Stimulated activated CD4-positive, alpha-beta T cell treated with anti-CD3 and anti-CD28 coated beads, Interleukin-15, amount 100 ng/mL, for 1 hour (primary cell): ENCODE measurements at regions not wholly inside any gene's neighbourhood (a gene's known extent, or its start where the extent isn't known, plus 50 kb on each side); places are given as distances from the start of the nearest gene placed in this dataset.

Experiments used
- DNase-seq, 2 donors: peaks; one replicate each; pipeline ENCODE4 v3.0.0-alpha.2; 2020; ENCODE audit warnings: low read depth in 1 of 2, low spot score in 1 of 2

DNA sequence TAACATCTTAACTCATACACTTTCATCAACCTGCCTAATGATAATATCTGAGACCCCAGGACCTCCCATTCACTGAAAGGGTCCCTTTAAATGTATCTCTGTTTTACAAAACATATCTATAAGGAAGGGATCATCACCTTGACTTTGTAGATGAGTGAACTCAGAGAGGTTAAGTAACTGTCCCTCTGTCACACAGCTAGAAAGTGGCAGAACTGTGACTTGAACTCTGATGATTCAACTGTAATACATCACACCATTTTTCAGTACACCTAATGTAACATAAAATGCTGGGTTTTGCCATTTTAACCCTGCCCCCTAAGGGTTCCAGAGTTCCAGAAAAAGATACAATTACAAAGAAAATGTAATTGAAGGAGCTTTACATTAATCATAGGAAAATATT is 234.6 kb downstream of the ZEB2 start:
- DNase-seq, result no peak

DNA sequence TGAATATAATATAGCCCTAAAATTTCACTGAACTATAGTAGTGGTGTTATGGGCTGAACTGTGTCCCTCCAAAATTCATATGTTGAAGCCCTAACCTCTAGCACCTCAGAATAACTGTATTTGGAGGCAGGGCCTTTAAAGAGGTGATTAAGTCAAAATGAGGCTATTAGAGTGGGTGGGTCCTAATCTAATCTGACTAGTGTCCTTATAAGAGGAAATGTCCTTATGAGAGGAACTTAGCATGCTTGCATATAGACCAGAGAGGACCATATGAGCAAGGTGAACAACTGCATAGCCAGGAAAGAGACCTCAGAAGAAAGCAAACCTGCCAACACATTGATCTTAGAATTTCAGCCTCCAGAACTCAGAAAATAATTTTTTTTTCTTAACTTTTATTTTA is 238.4 kb downstream of the ZEB2 start:
- no peak for DNase-seq

DNA sequence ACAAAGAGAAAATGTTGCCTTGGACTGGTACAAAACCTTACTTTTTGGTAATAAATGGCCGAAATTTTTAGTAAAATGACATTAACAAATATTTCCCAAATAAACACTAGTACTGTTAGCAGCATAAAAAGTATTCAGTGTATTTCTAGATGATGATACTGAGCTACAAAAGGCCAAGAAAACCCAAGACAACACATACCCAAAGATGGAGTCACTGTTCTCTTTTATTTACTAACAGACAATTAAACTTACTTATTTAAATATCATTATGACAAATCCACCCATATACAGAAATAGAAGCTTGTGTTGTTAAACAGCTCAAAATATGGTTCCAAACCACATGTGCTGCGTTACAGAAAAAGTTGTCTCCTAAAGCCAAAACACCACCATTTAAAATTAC is 239.9 kb downstream of the ZEB2 start:
- no peak for DNase-seq

DNA sequence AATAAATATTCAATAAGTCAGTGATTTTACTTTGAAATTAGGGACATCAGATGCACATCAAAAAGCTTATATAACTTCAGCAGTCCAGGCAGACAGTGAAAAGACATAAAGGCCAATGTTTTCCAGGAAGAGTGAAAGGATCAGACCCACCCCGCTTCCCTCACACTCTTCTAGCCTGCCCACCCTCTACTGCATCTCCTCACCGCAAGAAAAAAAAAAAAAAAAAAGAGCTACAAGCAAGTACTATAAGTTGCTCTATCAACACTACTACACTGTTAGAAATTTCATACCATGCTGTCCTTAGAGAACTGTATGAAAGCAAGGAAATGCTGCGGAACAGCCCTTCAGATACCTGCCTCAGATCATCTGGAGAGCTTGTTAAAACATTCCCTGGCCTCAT is 240.8 kb downstream of the ZEB2 start:
- no peak for DNase-seq

DNA sequence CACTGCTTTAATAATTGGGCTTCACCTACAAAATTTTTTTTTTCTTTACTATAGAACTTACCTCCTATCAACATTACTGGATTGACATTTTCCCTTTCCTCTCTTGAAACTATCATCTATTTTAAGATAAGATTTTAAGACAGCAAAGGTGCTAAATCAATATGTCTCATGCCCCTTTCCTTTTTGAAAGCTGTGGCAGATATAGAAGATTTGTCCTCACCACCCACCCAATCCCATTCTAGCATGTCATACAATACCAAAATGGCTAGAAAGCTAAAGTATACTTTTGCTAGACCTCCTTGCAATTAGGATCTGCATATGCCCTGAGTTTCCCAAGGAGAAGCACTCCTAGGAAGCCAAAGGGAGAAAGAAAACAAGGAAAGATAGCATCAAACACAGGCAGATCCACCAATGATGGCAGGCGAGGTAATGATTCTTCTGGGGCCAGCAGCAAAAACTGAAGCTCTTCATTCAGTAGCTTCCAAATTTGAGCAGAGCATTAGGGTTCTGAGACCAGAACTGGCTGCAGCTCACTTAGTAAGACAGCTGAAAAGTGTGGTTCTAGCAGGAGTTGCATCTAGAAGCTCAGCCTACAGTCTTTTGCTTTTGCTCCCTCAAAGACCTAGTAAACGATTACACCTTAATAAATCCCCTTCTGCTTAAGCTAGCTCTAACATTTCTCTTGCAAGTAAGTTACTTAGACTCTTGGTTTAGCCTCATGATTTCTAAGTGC is 242.1 kb downstream of the ZEB2 start:
- no peak for DNase-seq

DNA sequence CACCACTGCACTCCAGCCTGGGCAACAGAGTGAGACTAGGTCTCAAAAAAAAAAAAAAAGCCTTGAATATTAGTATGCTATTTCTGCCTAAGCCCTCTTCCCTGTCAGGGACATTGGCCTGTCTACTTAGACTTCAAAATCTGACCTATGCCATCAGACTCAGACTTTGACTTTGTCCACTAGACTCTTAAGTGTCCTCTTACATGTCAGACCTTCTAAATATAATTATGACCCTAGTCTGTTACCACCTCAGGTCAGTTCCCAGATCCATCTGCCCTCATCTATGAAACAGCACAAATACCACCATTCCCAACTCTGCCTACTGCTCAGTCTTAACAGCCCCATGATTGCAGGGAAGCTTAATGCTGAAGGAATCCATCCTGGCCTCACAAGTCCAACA is 244.6 kb downstream of the ZEB2 start:
- no peak for DNase-seq

DNA sequence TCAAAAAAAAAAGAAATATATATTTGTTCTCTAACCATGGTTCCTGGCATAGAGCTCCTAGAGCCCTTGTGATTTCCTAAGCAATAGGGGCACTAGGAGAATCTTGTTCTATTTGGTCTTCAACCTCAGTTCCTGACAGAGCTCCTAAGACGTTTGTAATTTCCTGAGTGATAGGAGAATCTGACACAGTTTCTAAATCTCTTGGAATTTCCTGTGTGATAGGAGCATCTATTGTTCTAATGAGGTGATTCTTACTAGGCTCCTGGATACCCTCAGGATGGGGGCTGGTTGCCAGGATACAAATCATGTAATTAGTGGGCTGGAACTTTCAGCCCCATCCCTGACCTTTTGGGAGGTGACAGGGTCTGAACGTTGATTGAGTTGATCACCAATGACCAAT is 245.8 kb downstream of the ZEB2 start:
- DNase-seq, result no peak

DNA sequence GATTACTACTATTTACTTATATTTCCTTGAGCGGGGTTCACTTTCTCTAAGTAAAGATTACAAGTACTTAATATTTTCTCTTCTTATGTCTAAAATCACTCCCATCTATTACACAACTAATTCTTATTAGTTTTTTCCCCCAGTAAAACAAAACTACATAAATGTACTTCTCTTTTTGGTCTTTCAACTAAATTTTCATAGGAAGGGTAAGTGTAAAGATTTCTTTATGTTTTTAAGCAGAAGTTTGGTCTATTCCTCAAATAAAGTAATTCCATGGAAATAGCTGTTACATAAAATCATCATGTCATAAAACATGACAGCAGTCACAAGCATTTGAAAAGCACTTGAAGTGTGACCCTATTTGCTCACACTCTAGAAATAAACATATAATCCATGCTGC is 249.0 kb downstream of the ZEB2 start:
- no peak for DNase-seq

DNA sequence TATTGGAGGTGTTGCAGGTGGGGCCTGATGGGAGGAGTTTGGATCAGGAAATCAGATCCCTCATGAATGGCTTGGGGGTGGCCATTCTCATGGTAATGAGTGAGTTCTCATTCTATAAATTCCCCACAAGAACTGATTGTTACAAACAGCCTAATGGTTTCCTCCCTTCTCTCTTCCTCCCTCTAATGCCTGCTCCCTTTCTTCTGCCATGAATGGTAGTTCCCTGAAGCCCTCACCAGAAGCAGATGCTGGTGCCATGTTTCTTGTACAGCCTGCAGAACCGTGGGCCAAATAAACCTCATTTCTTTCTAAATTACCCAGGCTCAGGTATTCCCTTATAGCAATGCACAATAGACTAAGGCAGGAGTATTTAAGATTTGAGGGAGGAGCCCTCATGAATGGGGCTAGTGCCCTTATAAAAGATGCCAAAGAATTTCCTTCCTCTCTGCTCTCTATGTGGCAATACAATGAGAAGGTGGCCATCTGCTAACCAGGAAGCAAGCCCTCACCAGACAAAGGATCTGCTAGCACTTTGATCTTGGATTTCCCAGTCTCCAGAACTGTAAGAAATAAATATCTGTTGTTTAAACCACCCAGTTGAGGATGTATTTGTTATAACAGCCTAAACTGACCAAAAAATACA is 251.8 kb downstream of the ZEB2 start:
- DNase-seq, result no peak

DNA sequence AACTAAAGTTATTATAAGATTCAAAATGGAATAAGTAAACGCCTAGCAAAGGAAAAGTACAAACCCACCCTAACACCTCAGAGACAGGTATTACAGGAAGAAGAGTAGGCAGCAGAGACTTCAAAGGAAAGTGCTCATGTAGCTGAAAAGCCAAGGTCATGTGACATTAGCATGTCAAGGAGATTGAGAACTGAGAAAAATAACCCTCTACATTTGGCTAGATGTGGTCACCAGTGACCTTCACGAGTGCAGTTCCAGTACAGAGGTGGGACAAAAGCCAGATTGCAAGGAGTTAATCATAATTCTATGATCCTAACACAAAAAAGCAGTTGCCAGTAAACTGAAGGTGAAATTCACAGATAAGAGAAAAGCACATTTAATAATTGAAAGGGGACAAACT is 252.7 kb downstream of the ZEB2 start:
- no peak for DNase-seq

DNA sequence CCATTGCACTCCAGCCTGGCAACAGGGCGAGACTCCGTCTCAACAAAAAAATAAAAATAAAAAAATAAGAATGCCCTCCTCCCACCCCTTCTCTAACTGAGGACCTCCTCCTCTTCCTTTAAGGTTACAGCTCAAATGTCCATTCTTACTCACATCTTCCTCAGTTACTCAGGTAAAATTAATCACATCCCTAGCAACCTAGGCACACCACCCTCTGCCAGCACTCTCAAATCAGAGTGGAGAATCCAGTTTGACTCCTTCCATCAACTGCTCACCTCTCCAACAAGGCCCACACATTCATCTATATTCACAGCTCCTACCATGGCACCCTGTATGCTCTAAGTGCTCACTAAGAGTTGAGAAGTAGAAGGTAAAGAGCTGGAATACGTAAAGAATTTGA is 254.3 kb downstream of the ZEB2 start:
- no peak for DNase-seq

DNA sequence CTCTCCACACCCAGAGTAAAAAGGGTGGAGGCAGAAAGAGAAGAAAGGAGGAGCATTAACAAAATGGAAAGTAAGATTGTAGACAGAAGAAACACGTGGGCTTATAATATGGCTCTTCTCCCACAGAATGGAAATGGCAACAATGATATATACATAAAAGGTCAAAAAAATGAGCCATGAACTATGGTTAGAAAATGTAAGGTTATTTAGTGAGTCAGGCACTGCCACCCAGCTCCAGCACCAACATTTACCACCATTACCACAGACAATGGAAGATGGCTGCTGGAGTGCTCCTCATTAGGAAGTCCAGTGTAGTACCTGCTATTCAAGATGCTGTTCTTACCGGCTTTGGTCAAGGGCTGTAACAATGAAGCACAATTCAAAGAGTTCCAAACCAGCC is 258.0 kb downstream of the ZEB2 start:
- no peak for DNase-seq

DNA sequence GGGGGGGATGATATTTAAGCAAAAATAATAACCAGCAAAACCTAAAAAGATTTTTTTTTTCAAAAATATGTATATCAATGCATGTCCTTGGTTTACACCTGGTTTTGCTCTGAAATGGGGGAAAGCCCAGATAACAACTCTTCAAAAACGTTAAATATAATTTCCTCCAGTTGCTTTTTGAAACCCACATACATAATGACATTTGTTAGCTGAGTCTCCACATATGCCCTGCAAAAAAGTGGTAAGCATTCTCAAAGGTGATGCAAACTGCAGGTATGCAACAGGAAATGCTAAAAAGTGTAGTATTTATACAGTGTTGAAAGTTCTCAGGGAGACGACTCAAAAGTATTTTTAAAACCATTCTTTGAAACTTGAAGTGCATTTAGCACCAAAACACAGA is 258.6 kb downstream of the ZEB2 start:
- no peak for DNase-seq

DNA sequence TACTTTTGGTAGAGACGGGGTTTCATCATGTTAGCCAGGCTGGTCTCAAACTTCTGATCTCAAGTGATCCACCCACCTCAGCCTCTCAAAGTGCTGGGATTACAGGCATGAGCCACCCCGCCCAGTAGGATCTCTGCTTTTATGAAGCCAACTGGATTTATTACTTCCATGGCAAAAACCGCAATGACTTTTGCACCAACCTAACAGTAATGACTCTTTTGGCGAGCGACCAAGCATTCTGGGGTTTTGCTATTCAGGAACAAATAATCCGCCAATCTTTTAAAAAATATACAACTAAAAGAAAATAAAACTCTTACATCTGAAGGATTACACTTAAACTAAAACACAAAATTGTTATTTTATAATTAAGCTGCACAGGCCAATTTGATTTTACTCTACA is 260.6 kb downstream of the ZEB2 start:
- no peak for DNase-seq

DNA sequence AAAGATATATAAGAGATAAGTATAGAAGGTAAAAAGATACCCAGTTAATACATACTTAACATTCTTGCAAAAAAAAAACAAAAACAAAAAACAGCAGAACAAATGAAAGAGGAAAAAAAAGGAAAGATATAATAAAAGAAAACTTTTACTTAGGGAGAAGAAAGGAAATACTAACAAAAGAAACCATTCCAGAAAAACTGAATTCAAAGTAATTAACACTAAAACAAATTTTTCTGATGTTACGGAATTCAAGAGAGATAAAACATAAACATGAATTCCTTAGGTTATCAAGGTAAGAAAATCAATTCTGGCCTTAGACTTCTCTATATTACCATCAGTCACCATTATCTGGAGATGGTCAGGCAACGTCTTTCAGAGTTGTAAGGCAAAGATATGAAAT is 261.8 kb downstream of the ZEB2 start:
- DNase-seq, result no peak

DNA sequence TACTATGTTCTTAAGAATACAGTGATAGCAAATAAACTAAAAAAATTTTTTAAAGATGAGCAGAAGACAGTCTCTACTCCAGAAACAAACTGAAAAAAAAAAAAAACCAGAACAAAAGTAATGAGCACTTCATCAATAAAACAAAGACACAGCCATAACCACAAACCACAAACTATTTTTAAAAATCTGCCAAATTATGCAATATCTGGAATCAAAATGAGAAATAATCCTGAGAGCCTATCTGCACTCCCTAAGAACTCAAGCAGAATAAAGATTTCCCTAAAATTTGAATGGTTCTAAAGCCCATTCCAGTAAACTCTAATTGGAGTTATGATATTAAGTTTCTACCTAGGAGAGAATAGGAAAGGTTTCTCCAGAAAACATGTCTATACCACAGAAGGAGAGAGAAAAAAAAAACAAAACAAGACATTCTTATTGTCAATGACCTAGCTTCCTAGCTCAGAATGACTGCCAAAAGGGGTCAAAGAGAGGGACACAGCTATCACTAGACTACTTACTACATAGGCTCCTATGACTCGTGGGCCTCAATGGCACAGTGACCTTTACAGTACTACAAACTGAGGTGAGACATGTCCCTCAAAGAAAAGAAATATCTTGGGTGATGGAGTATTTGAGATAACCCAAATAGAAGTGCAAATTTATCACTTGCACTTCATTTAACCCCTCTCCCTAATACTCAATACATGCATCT is 262.8 kb downstream of the ZEB2 start:
- DNase-seq, result no peak

DNA sequence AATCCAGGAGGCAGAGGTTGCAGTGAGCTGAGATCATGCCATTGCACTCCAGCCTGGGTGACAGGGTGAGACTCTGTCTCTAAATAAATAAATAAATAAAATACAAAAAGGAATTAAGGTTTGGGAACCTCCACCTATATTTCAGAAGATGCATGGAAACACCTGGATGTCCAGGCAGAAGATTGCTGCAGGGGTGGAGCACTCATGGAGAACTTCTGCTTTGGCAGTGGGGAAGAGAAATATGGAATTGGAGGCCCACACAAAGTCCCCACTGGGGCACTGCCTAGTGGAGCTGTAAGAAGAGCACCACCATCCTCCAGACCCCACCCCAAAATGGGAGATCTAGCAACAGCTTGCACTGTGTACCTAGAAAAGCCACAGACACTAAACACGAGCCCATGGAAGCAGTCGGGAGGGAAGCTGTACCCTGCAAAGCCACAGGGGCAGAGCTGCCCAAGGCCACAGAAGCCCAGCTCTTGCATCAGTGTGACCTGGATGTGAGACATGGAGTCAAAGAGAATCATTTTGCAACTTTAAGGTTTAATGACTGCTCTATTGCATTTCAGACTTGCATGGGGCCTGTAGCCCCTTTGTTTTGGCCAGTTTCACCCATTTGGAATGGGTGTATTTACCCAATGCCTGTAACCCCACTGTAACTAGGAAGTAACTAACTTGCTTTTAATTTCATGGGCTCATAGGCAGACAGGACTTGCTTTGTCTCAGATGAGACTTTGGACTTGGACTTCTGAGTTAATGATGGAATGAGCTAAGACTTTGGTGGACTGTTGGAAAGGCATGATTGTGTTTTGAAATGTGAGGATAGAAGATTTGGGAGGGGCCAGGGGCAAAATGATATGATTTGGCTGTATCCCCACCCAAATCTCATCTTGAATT is 265.3 kb downstream of the ZEB2 start:
- no peak for DNase-seq

DNA sequence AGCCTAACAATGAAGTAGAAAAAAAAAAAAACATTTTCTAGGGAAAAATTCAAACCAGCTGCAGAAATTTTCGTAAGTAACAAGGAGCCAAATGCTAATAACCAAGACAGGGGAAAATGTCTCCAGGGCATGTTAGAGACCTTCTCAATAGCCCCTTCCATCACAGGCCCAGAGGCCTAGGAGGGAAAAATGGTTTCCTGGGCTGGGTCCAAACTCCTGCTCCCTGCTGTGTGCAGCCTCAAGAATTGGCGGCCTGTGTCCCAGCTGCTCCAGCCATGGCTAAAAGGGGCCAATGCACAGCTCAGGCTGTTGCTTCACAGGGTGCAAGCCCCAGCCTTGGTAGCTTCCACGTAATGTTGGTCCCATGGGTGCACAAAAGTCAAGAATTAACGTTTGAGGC is 266.2 kb downstream of the ZEB2 start:
- DNase-seq, result no peak

DNA sequence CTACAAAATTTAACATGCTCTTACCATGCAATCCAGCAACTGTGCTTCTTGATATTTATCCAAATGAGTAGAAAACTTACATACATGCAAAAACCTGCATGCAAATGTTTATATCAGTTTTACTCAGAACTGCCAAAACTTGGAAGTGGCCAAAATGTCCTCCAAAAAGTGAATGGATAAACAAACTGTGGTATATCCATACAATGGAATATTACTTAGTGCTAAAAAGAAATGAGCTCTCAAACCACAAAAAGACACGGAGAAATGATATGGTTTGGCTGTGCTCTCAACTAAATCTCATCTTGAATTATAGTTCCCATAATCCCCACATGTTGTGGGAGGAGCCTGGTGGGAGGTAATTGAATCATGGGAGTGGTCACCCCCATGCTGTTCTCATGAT is 267.2 kb downstream of the ZEB2 start:
- DNase-seq, result no peak

DNA sequence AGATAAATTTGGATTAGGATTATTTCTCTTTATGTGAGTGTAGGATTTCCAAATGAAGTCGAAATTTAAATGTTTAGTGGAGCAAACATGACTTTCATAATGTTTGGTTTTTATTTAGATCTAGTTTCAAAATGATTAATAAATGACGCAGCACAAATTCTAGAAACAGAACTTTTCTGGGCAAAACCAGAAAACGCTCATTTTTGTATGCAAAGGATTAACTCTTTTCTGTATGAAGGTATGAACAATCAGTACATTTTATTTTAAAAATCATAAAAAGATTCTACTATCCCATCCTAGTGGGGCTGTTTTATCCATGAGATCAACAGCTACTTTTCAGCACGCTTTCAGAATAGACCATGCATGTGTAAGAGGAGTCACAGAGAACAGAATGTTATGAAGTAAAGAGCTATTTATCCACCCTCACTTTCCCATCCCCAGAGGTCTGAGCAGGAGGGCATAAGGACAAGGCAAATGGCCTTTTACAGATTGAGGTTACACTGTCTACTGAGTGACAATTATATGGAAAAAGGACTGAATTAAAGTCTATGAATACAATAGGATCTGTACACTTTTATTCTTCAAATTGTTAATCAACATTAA is 270.8 kb downstream of the ZEB2 start:
- DNase-seq, result no peak

DNA sequence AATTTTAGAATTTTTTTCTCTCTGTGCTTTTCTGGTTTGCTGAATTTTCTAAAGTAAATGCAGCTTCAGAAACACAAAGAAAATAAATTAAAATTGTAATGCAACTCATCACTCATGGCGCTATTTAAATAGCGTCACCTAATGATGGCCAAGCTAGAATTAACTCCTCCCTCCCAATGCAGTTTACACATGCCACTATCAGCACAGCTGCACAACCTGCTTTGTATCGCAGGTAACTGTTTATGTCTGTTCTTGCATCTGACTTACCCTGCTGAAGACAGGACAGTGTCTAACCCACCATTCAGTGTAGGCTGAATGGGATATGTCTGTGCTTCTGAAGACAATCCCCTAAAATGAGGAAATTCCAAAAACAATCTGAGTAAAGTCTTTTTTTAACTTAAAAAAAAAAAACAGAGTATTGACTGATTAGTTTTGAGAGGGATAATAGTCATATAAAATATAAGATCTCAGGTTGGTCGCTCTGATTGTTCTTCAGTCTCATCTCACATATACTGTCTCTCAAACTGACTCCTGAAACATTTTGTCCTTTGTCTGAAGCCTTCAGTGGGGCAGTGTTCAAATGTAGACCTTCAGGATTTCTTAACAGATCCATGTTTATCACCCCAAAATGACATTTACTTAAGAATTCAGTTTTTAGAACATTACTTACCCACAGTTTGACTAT is 271.4 kb downstream of the ZEB2 start:
- DNase-seq, result no peak
